ENCODE measurements at regions not wholly inside any gene's neighbourhood (a gene's known extent, or its start where the extent isn't known, plus 50 kb on each side); places are given as distances from the start of the nearest gene placed in this dataset.

GRCh38 chr10:25078658-25079431 is 62.4 kb downstream of the THNSL1 start:
- TF ChIP-seq CTCF (conservative IDR thresholded peaks at IDR 0.05 in 1 of 2, IDR thresholded peaks at IDR 0.05 in 1 of 2; ENCODE audit: low read depth in 1 of 2, low read length in 2 of 2) (no peak), EZH2 (IDR thresholded peaks at IDR 0.05; ENCODE audit: low read length, missing control alignments) (no peak)
